Liver (tissue), 8 donors: ENCODE measurements at regions not wholly inside any gene's neighbourhood (a gene's known extent, or its start where the extent isn't known, plus 50 kb on each side); places are given as distances from the start of the nearest gene placed in this dataset.

Experiments
- DNase-seq: peaks from one replicate; pipeline ENCODE4 v3.0.0-alpha.2; 2017; ENCODE audit warnings: low spot score
- H3K27ac ChIP-seq, 2 donors: one replicate each; pipeline ENCODE4 v1.7.0; 2013; ENCODE audit warnings: inconsistent platforms in 2 of 2, low read length in 2 of 2, control low read depth in 1 of 2, low read depth in 1 of 2, mild to moderate bottlenecking in 1 of 2
- H3K27me3 ChIP-seq, 4 donors: one replicate each; pipeline versions ENCODE4 v1.6.1 to v1.7.0; 2013; ENCODE audit warnings: low read length in 3 of 4, inconsistent platforms in 1 of 4, mild to moderate bottlenecking in 1 of 4, moderate library complexity in 1 of 4; ENCODE audit not compliant: control insufficient read depth in 4 of 4, insufficient read depth in 4 of 4
- H3K36me3 ChIP-seq, 4 donors: one replicate each; pipeline versions ENCODE4 v1.6.1 to v1.7.0; 2013; ENCODE audit warnings: low read length in 3 of 4, mild to moderate bottlenecking in 3 of 4, low read depth in 1 of 4, moderate library complexity in 1 of 4; ENCODE audit not compliant: control insufficient read depth in 4 of 4, insufficient read depth in 3 of 4
- H3K4me1 ChIP-seq, 4 donors: one replicate each; pipeline versions ENCODE4 v1.6.1 to v1.7.0; 2013; ENCODE audit warnings: low read length in 3 of 4, mild to moderate bottlenecking in 3 of 4, moderate library complexity in 1 of 4; ENCODE audit not compliant: control insufficient read depth in 4 of 4, insufficient read depth in 4 of 4
- H3K4me3 ChIP-seq, 3 donors: one replicate each; pipeline versions ENCODE4 v1.6.1 to v1.7.0; 2013; ENCODE audit warnings: low read length in 3 of 3, control low read depth in 1 of 3, low read depth in 1 of 3, mild to moderate bottlenecking in 1 of 3
- H3K9ac ChIP-seq, 2 donors: one replicate each; pipeline ENCODE4 v1.7.0; 2013; ENCODE audit warnings: low read length in 2 of 2, mild to moderate bottlenecking in 2 of 2, moderate library complexity in 2 of 2, control low read depth in 1 of 2, low read depth in 1 of 2
- H3K9me3 ChIP-seq, 4 donors: one replicate each; pipeline versions ENCODE4 v1.6.1 to v1.7.0; 2013; ENCODE audit warnings: low read length in 3 of 4; ENCODE audit not compliant: control insufficient read depth in 4 of 4
- EGR1 ChIP-seq, 2 donors: IDR thresholded peaks; 2 replicates each; pipeline ENCODE4 v1.6.1; 2016 to 2018; ENCODE audit warnings: antibody characterized with exemption in 2 of 2, low read depth in 2 of 2
- FOXA1 ChIP-seq: IDR thresholded peaks from 2 replicates; pipeline ENCODE4 v1.6.1; 2016; ENCODE audit warnings: antibody characterized with exemption
- FOXA2 ChIP-seq: IDR thresholded peaks from 2 replicates; pipeline ENCODE4 v1.6.1; 2016; ENCODE audit warnings: antibody characterized with exemption
- GABPA ChIP-seq, 2 donors: IDR thresholded peaks in 1 of 2; conservative IDR thresholded peaks in 1 of 2; 2 replicates each; pipeline ENCODE4 v1.6.1; 2016; ENCODE audit warnings: antibody characterized with exemption in 2 of 2, mild to moderate bottlenecking in 1 of 2, moderate library complexity in 1 of 2
- HNF4A ChIP-seq, 2 donors: conservative IDR thresholded peaks; 2 replicates each; pipeline ENCODE4 v1.6.1; 2016; ENCODE audit warnings: antibody characterized with exemption in 2 of 2, mild to moderate bottlenecking in 2 of 2
- HNF4G ChIP-seq: IDR thresholded peaks from 2 replicates; pipeline ENCODE4 v1.6.1; 2016; ENCODE audit warnings: antibody characterized with exemption
- JUND ChIP-seq, 2 donors: IDR thresholded peaks; 2 replicates each; pipeline ENCODE4 v1.6.1; 2016; ENCODE audit warnings: antibody characterized with exemption in 2 of 2
- NR2F2 ChIP-seq: IDR thresholded peaks from 2 replicates; pipeline ENCODE4 v1.6.1; 2016; ENCODE audit warnings: antibody characterized with exemption
- RAD21 ChIP-seq, 2 donors: IDR thresholded peaks; 2 replicates each; pipeline ENCODE4 v1.6.1; 2016; ENCODE audit warnings: antibody characterized with exemption in 2 of 2, mild to moderate bottlenecking in 2 of 2
- RXRA ChIP-seq, 2 donors: IDR thresholded peaks; 2 replicates each; pipeline ENCODE4 v1.6.1; 2017 to 2018; ENCODE audit warnings: antibody characterized with exemption in 2 of 2, mild to moderate bottlenecking in 1 of 2
- SP1 ChIP-seq: IDR thresholded peaks from 2 replicates; pipeline ENCODE4 v1.6.1; 2018; ENCODE audit warnings: antibody characterized with exemption, mild to moderate bottlenecking
- TAF1 ChIP-seq: conservative IDR thresholded peaks from 2 replicates; pipeline ENCODE4 v1.6.1; 2016; ENCODE audit warnings: antibody characterized with exemption, mild to moderate bottlenecking
- YY1 ChIP-seq: IDR thresholded peaks from 2 replicates; pipeline ENCODE4 v1.6.1; 2016; ENCODE audit warnings: antibody characterized with exemption, mild to moderate bottlenecking
- WGBS: extraction: QIAGEN DNeasy Blood & Tissue Kit; methylation state at CpG from one replicate; pipeline ENCODE4 v1.1.7; 2013; 5-methylcytosine and 5-hydroxymethylcytosine counted together
- TF ChIP-seq, protein P1 (sequence below): fragments of 150-350 bp; IDR thresholded peaks from 2 replicates; pipeline ENCODE4 v1.5.1; 2017; ENCODE audit warnings: improper control_type of control experiment, low read depth, low read length; ENCODE audit not compliant: missing input control
- TF ChIP-seq, protein P2 (sequence below): IDR thresholded peaks from 2 replicates; pipeline ENCODE4 v1.6.1; 2016; ENCODE audit warnings: antibody characterized with exemption
- TF ChIP-seq, protein P3 (sequence below): IDR thresholded peaks from 2 replicates; pipeline ENCODE4 v1.6.1; 2016; ENCODE audit warnings: antibody characterized with exemption
- TF ChIP-seq, protein P4 (sequence below): IDR thresholded peaks from 2 replicates; pipeline ENCODE4 v1.6.1; 2016; ENCODE audit warnings: antibody characterized with exemption
- donor health status: healthy.
- donor health status: healthy.
- donor health status: healthy.
- donor health status: healthy.
- donor health status: healthy.

DNA sequence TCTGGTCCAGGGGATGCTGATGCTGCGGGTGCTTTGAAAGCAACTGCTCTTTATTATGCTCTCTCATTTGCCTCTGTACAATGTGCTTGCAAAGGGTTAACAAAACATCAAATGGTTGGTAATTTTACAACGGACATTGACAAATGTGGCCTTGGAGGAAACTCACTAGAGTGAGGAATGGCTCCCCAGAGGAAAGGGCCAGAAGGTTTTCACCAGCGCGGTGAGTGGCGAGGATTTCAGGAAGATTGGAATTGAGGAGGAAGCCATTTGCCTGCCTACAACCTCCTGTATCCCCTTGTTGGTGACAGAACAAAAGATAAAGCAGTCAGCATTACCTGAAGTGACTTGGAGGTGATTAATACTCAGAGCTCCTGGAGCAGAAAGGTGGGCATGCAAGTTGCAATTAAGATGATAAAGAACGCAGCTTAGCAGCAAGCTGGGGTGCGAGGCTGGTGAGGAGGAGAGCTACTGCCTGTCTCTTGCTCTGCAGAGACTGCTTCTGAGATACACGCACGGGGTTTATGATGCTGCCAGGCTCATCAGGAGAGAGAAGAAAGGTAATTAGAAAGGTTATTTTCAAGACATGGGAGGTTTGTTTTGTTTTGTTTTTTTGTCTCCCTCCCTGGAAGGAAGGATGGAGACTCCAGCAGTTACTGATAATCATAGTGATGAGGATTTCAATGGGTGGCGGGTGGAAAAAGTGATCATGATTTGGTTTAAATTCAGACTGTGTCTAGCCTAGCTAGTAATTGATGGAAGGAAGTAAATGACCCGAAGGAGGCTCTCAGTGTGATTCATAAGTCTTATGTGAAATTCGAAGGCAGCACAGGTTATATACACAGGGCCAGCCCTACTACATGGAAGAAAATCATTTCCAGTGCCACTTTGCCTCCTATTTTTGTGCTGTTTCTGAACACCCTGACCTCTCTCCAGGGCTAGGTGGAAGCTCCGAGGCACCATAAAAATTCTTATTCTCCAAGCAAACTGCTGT, 141.6 kb upstream of the DTNBP1 start (continued):
- TF ChIP-seq, protein P1, sequence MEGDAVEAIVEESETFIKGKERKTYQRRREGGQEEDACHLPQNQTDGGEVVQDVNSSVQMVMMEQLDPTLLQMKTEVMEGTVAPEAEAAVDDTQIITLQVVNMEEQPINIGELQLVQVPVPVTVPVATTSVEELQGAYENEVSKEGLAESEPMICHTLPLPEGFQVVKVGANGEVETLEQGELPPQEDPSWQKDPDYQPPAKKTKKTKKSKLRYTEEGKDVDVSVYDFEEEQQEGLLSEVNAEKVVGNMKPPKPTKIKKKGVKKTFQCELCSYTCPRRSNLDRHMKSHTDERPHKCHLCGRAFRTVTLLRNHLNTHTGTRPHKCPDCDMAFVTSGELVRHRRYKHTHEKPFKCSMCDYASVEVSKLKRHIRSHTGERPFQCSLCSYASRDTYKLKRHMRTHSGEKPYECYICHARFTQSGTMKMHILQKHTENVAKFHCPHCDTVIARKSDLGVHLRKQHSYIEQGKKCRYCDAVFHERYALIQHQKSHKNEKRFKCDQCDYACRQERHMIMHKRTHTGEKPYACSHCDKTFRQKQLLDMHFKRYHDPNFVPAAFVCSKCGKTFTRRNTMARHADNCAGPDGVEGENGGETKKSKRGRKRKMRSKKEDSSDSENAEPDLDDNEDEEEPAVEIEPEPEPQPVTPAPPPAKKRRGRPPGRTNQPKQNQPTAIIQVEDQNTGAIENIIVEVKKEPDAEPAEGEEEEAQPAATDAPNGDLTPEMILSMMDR, result no peak
- no peak for TF ChIP-seq HNF4A (conservative IDR thresholded peaks at IDR 0.05)

DNA sequence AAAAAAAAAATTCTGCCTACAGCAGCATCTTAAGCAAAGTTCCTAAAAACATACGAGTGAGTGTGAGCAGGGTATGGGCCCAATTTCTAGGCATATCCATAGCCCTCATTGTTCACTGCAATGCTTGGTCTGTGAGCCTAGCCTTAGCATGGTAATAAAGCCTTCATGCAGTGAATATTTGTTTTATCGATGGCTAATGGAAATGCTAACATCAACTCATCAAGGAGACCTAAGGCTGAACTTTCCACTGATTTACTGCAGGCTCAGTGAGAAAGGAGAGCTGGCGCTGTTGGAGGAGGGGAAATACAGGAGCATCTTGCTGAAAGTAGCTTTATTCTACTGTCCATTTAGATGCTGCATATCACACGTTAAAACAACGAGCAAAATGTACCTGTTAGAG, 139.6 kb upstream of the DTNBP1 start:
- DNase-seq, result no peak
- Histone ChIP-seq H3K27ac (no peak overlapping the region), H3K9me3 (peaks cover 0 to 4% (median 0%) of the 10 kb centered on the region in 4 donors), H3K27me3 (no peaks in the 10 kb centered on the region), H3K4me1 (no peaks in the 10 kb centered on the region), H3K36me3 (no peaks in the 10 kb centered on the region), H3K9ac (no peak overlapping the region), H3K4me3 (no peak overlapping the region)
- TF ChIP-seq YY1, result no peak
- no peak for TF ChIP-seq RXRA (IDR thresholded peaks at IDR 0.05)
- no peak for TF ChIP-seq NR2F2
- TF ChIP-seq, protein P1, result no peak
- TF ChIP-seq GABPA (IDR thresholded peaks at IDR 0.05 in 1 of 2, conservative IDR thresholded peaks at IDR 0.05 in 1 of 2), result no peak
- TF ChIP-seq TAF1, result no peak
- TF ChIP-seq, protein P2, sequence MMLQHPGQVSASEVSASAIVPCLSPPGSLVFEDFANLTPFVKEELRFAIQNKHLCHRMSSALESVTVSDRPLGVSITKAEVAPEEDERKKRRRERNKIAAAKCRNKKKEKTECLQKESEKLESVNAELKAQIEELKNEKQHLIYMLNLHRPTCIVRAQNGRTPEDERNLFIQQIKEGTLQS, result no peak
- no peak for TF ChIP-seq RAD21 (IDR thresholded peaks at IDR 0.05)
- no peak for TF ChIP-seq EGR1 (IDR thresholded peaks at IDR 0.05; ENCODE audit: low read depth in 2 of 2)
- TF ChIP-seq JUND (IDR thresholded peaks at IDR 0.05), result no peak
- no peak for TF ChIP-seq FOXA2
- TF ChIP-seq SP1, result no peak
- no peak for TF ChIP-seq FOXA1
- no peak for TF ChIP-seq HNF4G
- TF ChIP-seq, protein P3, sequence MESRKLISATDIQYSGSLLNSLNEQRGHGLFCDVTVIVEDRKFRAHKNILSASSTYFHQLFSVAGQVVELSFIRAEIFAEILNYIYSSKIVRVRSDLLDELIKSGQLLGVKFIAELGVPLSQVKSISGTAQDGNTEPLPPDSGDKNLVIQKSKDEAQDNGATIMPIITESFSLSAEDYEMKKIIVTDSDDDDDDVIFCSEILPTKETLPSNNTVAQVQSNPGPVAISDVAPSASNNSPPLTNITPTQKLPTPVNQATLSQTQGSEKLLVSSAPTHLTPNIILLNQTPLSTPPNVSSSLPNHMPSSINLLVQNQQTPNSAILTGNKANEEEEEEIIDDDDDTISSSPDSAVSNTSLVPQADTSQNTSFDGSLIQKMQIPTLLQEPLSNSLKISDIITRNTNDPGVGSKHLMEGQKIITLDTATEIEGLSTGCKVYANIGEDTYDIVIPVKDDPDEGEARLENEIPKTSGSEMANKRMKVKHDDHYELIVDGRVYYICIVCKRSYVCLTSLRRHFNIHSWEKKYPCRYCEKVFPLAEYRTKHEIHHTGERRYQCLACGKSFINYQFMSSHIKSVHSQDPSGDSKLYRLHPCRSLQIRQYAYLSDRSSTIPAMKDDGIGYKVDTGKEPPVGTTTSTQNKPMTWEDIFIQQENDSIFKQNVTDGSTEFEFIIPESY, result no peak
- no peak for TF ChIP-seq HNF4A (conservative IDR thresholded peaks at IDR 0.05)
- TF ChIP-seq, protein P4, sequence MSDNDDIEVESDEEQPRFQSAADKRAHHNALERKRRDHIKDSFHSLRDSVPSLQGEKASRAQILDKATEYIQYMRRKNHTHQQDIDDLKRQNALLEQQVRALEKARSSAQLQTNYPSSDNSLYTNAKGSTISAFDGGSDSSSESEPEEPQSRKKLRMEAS, result no peak
- 91% methylated on average over 5 of the region's 5 CpGs for WGBS
